GM18505 (cell line): ENCODE measurements at regions not wholly inside any gene's neighbourhood (a gene's known extent, or its start where the extent isn't known, plus 50 kb on each side); places are given as distances from the start of the nearest gene placed in this dataset.

Source experiments
- ATAC-seq: cut with Tn5 transposase; IDR thresholded peaks from one replicate; pipeline ENCODE4 v1.9.1; 2021; ENCODE audit not compliant: unreplicated experiment
- POLR2A ChIP-seq: IDR thresholded peaks from 4 replicates; pipeline ENCODE4 v1.6.1; 2011; ENCODE audit warnings: borderline replicate concordance; ENCODE audit not compliant: insufficient read depth, insufficient read length; ENCODE audit errors: extremely low read depth

DNA sequence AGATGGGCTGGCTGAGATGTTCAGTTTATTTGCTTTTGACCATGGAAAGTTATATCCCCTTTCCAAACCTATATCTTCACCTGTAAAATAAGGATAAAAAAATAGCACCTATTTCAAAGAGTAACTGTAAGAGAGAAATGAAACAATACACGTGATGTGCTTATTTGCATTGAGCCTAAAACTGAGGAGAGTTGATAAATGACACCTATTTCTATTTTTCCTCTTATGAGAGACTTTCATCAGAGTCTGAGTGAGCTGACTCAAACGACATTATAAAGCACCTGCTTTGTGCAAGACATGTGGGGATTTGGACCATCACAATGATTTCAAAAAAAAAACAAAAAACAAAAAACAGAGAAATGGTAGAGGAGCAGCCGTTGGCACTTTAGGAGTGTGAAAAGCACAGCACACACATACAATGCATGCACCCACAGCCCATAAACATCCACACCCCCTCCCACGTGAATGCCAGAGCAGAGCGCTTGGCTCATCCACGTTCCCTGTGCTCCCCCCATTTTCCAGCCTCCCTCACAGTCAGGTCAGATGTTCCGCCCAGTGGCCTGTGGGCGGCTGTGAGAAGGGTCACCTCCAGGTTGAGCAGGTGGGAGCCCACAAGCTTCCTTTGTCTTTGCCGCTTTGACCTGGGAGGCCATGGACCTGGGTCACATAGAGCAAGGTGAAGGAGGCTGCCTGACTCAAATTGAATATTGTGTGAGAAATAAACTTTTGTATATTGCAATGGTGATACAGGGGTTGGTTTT is 253.2 kb upstream of the ZNF32 start:
- no peak for ATAC-seq
- TF ChIP-seq POLR2A: no peak

DNA sequence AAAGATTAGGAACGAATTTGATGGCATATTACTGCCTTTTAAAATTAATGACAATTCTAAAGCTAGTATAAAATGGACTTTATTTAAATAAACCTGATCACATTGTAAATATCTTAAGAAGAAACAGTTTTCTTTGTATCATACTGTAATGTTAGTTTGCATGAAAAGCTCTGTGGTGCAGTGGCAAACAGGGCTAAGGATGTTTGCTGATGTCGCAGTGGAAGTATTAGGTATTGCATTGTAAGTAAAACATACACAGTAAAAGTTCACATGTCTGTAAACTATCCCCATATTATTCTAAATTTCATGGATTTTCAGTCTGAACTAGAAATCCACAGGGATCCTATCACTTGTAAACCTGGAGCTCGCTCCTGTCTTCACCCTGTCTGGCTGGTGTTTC is 252.6 kb upstream of the ZNF32 start:
- TF ChIP-seq POLR2A: no peak
- no peak for ATAC-seq

DNA sequence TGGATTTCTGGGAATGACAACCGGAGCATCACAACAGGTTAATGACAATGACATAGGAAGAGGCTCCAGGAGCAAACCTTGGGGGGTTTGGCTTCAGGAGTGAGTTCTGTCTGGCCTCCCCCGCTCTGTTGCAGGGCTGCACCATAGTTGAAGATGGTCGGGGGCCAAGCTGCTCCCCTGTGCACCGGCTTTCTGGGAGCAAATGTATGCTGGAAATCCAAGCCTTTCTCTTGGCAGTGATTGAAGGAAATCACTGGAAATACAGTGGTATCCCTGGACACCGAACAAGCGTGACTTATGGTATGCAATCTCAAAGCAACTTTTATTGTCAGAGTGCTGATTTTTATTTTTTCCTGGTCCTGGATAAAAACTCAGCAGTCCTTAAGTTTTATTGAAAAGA is 251.9 kb upstream of the ZNF32 start:
- no peak for ATAC-seq
- TF ChIP-seq POLR2A: no peak

DNA sequence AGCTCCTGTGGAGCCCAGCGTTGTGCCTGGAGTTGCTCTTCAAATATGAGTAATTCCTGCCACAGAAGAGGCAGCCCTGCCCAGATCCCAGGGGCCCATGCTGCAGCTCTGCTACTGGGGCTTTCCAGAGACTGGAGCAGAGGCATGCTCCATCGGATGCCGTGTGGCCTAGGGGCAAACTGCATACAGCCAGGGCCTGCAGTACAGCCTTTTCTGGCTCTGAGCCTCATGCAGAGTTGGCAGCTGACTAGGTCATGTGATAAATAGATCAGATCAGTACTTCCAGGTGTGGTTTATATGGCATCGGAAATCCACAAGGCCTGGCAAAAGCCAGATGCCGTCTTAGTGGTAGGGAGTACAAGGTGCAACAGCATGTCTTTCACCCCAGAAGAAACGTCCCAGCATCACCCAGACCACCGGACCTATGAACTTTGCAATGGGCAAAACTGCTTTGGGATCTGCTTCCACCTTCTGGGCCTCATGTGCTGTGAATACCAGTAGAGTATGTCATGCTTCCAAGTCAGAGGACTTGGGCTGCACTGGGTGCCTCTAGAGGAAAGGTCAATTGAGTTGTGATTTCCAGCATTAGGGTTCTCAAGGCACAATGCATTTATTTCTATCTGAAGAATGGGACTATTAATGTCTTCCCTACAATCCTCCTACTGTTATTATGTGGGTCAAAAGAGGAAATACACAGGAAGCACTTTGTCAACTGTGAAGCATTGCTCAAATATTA is 250.7 kb upstream of the ZNF32 start:
- no peak for TF ChIP-seq POLR2A
- no peak for ATAC-seq

DNA sequence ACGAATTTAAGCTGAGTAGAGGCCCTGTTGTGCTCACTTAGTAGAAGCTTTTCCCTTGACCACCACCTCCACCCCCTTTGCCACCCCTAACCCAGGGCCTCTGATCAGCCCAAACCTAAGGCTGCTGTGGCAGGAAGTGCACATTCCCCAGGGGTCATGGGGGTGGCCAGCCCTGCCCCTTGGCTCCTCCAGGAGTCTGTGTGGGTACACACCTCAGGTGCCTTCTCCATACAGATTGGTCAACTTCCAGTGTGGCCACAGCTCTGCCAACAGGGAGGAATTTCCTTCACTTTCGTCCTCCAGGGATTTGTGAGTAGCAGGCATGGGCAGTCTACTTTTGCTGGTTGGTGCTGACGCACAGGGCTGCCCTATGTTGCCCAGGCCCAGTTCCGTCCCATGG is 249.9 kb upstream of the ZNF32 start:
- TF ChIP-seq POLR2A: no peak
- ATAC-seq: no peak

DNA sequence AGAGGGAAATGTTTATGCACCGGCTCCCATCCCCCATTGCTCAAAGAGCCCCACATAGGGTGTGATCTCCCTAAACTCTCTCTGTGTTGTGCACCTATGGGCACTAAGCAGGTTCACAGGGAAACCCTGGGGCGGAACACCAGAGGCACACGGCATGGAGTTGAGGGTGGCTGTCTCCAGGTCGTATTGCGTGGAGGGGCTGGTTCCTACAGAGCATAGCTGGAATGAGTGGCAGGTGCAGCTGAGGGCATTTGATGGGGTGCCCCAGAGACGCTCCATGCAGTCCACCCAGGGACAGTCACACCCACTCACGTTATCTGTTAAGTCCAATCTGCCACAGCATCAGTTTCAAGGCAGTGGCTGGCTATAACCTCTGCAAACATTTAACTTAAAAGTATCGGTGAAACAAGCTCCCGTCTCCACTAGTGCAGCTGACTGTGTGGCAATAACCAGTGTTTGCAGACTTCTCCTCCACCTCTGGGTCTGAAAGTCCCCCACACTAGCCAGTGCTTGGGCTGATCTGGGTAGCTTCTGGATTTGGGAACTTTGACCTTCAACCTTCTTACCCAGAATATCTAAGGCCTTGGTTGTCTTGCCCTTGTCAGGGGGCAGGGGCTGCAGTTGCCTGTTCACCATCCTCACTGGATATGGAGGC is 249.2 kb upstream of the ZNF32 start:
- no peak for TF ChIP-seq POLR2A
- ATAC-seq: no peak

DNA sequence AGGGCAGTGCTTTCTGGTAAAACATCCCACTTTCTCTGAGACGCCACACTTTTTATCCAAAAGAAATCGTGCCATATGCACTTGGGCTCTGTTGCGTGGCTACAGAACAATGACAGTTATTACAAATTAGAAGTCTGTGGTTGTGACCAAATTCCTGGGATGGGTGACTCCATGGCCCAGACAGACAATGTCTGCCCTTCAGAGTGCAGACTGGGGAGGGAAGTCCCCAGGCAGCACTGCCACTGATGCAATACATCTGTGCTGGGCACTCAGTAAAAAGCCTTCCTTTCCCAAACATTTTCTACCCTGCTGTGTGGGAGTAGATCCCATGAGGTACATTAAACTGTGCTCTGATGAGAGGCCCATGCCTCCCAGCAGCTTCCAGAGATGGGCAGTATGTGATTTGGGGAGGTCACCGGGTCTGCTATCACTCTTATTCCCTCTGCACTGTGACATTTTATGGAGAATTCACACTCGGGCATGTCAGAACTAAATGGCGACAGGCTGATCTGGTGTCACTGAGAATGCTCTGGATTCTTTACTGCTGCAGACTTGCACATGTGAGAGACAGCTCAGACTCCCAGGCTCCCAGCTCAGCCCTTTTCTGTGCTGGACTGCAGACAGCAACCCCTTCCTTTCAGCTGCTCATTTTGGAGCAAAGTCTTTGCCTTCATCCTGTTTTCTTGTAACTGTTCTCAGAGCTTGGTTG is 243.5 kb upstream of the ZNF32 start:
- no peak for TF ChIP-seq POLR2A
- ATAC-seq: no peak

DNA sequence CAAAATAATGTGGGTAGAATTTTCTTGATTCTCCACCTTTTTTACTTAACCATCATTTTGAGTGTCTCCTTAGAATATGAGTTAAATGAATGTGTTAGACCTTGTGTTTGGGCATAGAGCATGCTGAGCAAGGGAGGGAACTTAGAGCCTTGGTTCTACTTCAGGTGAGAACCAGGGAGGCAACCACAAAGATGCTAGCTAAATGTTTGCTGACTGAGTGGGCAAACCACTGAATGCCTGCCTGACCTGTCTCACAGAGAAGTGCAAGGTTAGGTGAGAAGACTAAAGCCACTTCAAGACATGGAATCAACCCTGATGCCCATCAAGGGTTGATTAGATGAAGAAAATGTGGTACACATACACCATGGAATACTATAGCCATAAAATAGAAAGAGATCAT is 242.6 kb upstream of the ZNF32 start:
- ATAC-seq: no peak
- no peak for TF ChIP-seq POLR2A

DNA sequence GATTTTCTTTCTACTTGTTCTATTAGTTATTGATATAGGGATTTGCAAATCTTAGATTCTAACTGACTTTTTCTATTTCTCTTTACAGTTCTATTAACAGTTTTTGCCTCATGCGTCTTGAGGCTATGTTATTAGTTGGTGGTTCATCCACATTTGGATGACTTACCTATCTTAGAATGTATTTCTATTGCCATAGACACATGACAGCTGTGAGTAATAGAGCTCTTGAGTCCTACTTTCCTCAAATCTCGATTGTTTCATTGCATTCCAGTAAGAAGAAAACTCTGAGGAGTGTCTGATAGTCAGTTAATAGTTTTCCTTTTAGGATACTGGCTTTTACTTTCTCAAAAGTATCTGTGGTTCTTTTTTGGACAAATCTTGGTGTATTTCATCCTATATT is 241.4 kb upstream of the ZNF32 start:
- ATAC-seq: no peak
- TF ChIP-seq POLR2A: no peak

DNA sequence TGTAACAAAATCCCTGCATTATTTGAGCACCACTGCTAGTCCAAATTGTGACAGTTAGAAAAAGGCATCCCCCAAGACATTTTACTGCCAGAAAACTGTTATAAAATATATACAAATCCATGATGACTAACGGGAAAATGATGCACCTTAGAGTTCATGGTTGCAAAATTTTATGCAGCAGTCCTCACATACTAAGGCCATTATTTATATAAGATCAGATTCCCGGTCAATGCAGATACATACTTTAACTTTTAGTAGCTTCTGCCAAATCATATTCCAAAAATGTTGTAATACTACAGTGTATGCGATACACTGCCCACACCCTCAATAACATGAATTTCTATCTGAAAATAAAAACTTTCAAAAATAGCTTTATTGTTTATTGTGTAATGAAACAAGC is 239.9 kb upstream of the ZNF32 start:
- ATAC-seq: no peak
- TF ChIP-seq POLR2A: no peak

DNA sequence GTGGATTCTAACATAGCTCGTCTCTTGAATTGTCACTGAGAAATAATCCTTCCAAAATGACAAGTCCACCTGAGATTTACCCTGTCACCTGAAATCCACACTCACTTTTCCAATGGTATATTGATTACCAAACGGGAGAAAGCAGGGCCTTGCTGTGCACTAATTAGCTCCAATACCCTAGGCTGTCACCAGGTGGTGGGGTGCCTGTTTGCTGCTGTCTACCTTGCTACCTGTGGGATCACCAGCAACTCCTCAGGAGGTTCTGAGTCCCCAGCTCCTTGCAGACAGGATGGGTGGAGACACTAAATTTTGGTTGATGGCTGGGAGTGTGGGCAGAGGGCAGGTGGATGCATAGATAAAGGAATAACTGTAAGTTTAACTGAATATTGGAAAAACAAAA is 237.2 kb upstream of the ZNF32 start:
- no peak for ATAC-seq
- no peak for TF ChIP-seq POLR2A

DNA sequence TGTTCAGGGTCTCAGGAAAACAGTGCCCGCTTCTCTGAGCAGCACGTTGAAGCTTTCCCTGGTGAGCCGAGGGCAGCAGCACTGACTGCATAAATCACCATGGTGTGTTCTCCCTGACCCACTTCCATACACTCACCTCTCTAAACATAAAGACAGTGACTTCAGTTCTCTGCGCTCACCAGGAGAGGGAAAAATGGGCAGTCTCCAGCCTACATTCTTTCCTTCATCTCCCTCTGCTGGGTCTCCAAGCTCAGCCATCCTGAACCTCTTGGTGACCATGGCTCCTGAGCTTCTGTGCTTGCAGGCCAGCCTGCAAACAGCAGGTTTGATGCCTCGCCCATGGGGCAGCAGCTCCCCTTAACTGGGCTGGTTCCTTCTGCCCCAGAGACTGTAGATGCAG is 236.6 kb upstream of the ZNF32 start:
- TF ChIP-seq POLR2A: no peak
- ATAC-seq: no peak

DNA sequence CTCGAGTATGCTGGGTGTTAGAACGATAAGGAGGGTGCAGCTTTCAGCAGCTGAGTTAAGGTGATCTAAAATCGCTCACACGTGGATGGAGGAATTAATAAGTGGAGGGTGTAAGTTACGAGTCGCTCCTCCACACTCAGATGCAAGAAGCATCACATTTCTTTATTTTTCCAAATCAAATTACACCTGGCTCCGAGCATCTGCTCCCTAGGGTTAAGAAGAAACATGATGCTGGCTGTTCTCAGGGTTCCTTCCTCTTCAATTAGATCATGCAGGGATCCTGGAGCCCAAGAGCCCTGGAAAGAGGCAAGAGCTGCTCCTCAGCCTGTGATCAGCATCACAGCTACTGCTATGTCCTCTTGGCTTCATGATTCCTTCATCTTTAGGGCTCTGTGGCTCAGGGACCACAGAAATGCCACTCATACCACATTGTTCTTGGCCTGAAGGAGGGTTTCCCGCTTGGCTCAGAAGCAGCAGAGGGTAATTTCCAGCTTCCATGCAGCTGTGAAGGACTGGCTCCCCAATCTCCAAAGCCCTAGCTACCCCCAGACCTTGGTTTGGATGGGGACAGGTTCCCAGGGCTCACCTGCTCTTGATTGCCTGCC is 235.9 kb upstream of the ZNF32 start:
- no peak for ATAC-seq
- no peak for TF ChIP-seq POLR2A

DNA sequence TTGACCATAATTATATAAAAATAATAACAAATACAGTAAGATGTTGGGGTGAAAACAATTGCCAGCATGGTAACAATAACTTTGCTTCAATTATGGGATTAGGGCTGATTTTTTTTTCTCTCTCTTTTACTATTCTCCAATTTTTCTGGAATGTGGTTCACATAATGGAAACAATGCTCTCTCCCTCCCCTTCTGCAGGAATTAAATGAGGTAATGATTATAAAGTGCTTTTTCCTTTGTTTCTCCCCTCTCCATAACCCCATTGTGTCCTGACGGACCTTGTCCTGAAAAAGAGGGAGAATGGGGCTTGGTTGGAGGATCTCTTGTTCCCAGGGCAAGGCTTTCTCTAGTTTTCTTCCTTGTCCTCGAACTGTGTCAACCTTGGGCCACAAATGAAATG is 234.0 kb upstream of the ZNF32 start:
- no peak for TF ChIP-seq POLR2A
- ATAC-seq: no peak

DNA sequence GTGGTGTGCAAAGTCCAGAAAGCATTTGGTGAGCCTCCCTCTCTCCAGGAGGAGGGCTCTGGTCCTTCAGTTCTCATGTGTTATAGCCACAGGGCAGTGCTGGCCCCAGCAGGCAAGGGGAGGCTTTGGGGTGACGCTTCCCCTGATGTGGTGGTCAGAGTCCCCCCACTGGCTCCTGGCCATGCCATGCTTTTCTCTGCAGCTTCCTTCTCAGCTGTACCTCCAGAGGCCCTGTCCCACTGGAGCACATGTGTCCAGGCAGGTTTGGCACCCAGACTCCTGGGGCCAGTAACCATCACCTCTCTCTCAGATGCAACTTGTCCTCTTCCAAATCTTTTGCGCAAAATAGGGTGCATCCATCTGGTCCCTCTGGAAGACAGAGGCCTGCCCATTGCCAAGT is 233.0 kb upstream of the ZNF32 start:
- TF ChIP-seq POLR2A: no peak
- no peak for ATAC-seq
